NCI-H460 (cell line): ENCODE measurements at regions not wholly inside any gene's neighbourhood (a gene's known extent, or its start where the extent isn't known, plus 50 kb on each side); places are given as distances from the start of the nearest gene placed in this dataset.

Experiments
- DNase-seq: peaks from one replicate; pipeline ENCODE4 v3.0.0-alpha.2; 2016; ENCODE audit warnings: low read depth; ENCODE audit errors: extremely low read depth

GRCh38 chr4:104146048-104146447 is 348.6 kb downstream of the CXXC4 start:
- no peak for DNase-seq

GRCh38 chr4:104138116-104138515 is 356.6 kb downstream of the CXXC4 start:
- no peak for DNase-seq

- DNase-seq, result no peak
Observed at GRCh38 chr4:104129243-104129642, 365.5 kb downstream of the CXXC4 start.

GRCh38 chr4:104128850-104129213 is 365.9 kb downstream of the CXXC4 start:
- DNase-seq, result no peak

GRCh38 chr4:104128031-104128849 is 366.5 kb downstream of the CXXC4 start:
- DNase-seq, result no peak

GRCh38 chr4:104123021-104123420 is 371.7 kb downstream of the CXXC4 start:
- no peak for DNase-seq

- DNase-seq, result no peak
Observed at GRCh38 chr4:104117776-104118175, 376.9 kb downstream of the CXXC4 start.

- no peak for DNase-seq
Observed at GRCh38 chr4:104113850-104114249, 380.8 kb downstream of the CXXC4 start.

- no peak for DNase-seq
Observed at GRCh38 chr4:104099141-104099540, 379.4 kb upstream of the TACR3 start.

- DNase-seq, result no peak
Observed at GRCh38 chr4:104093247-104093646, 373.5 kb upstream of the TACR3 start.

GRCh38 chr4:104073229-104073628 is 353.4 kb upstream of the TACR3 start:
- no peak for DNase-seq

GRCh38 chr4:104066533-104066932 is 346.7 kb upstream of the TACR3 start:
- DNase-seq, result no peak

- DNase-seq, result peak; percentile 22
Observed at GRCh38 chr4:104064646-104065577, 345.1 kb upstream of the TACR3 start.

- no peak for DNase-seq
Observed at GRCh38 chr4:104063341-104063740, 343.6 kb upstream of the TACR3 start.

- DNase-seq, result no peak
Observed at GRCh38 chr4:104044369-104044768, 324.6 kb upstream of the TACR3 start.

GRCh38 chr4:104032896-104033295 is 313.1 kb upstream of the TACR3 start:
- no peak for DNase-seq

- no peak for DNase-seq
Observed at GRCh38 chr4:104025251-104025650, 305.5 kb upstream of the TACR3 start.

- no peak for DNase-seq
Observed at GRCh38 chr4:104022831-104023230, 303.0 kb upstream of the TACR3 start.

- no peak for DNase-seq
Observed at GRCh38 chr4:104022226-104022625, 302.4 kb upstream of the TACR3 start.

GRCh38 chr4:104020641-104021040 is 300.9 kb upstream of the TACR3 start:
- DNase-seq, result no peak

GRCh38 chr4:104017213-104017612 is 297.4 kb upstream of the TACR3 start:
- no peak for DNase-seq

GRCh38 chr4:104015680-104016079 is 295.9 kb upstream of the TACR3 start:
- no peak for DNase-seq
